Testis (tissue), 2 donors: ENCODE measurements at regions not wholly inside any gene's neighbourhood (a gene's known extent, or its start where the extent isn't known, plus 50 kb on each side); places are given as distances from the start of the nearest gene placed in this dataset.
"Not testable (repeated sequence)": the region's sequence is repeated elsewhere in the genome, so short reads cannot be mapped to it uniquely, and the experiment has no call there.

Source experiments
- POLR2A ChIP-seq: fragments of 450-650 bp; IDR thresholded peaks from one replicate; pipeline ENCODE4 v1.6.1; 2017; ENCODE audit warnings: antibody characterized with exemption, mild to moderate bottlenecking, moderate library complexity
- TF ChIP-seq, protein P1 (sequence below), 3 experiments: fragments of 450-650 bp in 2 of 3; fragments of 200-600 bp in 1 of 3; sonication (generic) in 1 of 3; IDR thresholded peaks; one replicate each; pipeline ENCODE4 v1.5.1; 2016 to 2019; ENCODE audit warnings: antibody characterized with exemption in 3 of 3, mild to moderate bottlenecking in 2 of 3, moderate library complexity in 1 of 3

DNA sequence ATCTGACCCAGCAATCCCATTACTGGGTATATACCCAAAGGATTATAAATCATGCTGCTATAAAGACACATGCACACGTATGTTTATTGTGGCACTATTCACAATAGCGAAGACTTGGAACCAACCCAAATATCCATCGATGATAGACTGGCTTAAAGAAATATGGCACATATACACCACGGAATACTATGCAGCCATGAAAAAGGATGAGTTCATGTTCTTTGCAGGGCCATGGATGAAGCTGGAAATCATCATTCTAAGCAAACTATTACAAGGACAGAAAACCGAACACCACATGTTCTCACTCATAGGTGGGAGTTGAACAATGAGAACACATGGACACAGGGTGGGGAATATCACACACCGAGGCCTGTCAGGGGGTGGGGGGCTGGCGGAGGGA lies 390.4 kb downstream of the RAB38 start:
- TF ChIP-seq, protein P1, sequence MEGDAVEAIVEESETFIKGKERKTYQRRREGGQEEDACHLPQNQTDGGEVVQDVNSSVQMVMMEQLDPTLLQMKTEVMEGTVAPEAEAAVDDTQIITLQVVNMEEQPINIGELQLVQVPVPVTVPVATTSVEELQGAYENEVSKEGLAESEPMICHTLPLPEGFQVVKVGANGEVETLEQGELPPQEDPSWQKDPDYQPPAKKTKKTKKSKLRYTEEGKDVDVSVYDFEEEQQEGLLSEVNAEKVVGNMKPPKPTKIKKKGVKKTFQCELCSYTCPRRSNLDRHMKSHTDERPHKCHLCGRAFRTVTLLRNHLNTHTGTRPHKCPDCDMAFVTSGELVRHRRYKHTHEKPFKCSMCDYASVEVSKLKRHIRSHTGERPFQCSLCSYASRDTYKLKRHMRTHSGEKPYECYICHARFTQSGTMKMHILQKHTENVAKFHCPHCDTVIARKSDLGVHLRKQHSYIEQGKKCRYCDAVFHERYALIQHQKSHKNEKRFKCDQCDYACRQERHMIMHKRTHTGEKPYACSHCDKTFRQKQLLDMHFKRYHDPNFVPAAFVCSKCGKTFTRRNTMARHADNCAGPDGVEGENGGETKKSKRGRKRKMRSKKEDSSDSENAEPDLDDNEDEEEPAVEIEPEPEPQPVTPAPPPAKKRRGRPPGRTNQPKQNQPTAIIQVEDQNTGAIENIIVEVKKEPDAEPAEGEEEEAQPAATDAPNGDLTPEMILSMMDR (IDR thresholded peaks at IDR 0.05) = not testable (repeated sequence)
- TF ChIP-seq POLR2A = not testable (repeated sequence)
